ENCODE measurements at regions not wholly inside any gene's neighbourhood (a gene's known extent, or its start where the extent isn't known, plus 50 kb on each side); places are given as distances from the start of the nearest gene placed in this dataset.

DNA sequence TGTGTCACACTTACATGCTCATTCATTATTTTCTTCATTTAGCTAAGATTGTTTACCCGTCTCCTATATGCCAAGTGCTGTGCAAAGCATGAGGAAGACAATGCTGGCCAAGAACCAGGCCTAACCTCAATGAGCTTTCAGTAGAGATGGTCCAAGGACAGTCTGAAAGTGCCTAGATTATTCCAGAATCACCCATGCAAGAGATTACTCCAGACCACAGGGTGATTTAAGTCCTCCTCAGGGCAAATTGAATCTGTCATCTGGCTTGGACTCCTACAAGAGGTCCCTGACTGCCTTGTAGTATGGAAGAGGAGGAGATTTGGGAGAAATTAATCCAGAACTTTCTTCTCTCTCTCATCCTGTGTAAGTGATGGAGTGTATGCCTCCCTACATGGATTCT is 99.4 kb upstream of the NDP start:
- no peak for TF ChIP-seq EZH2 (IDR thresholded peaks at IDR 0.05; ENCODE audit: borderline replicate concordance, insufficient read depth, low read depth, low read length, poor library complexity, severe bottlenecking)
- TF ChIP-seq, protein P1, sequence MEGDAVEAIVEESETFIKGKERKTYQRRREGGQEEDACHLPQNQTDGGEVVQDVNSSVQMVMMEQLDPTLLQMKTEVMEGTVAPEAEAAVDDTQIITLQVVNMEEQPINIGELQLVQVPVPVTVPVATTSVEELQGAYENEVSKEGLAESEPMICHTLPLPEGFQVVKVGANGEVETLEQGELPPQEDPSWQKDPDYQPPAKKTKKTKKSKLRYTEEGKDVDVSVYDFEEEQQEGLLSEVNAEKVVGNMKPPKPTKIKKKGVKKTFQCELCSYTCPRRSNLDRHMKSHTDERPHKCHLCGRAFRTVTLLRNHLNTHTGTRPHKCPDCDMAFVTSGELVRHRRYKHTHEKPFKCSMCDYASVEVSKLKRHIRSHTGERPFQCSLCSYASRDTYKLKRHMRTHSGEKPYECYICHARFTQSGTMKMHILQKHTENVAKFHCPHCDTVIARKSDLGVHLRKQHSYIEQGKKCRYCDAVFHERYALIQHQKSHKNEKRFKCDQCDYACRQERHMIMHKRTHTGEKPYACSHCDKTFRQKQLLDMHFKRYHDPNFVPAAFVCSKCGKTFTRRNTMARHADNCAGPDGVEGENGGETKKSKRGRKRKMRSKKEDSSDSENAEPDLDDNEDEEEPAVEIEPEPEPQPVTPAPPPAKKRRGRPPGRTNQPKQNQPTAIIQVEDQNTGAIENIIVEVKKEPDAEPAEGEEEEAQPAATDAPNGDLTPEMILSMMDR (IDR thresholded peaks at IDR 0.05), result no peak
